ENCODE measurements at regions not wholly inside any gene's neighbourhood (a gene's known extent, or its start where the extent isn't known, plus 50 kb on each side); places are given as distances from the start of the nearest gene placed in this dataset.

DNA sequence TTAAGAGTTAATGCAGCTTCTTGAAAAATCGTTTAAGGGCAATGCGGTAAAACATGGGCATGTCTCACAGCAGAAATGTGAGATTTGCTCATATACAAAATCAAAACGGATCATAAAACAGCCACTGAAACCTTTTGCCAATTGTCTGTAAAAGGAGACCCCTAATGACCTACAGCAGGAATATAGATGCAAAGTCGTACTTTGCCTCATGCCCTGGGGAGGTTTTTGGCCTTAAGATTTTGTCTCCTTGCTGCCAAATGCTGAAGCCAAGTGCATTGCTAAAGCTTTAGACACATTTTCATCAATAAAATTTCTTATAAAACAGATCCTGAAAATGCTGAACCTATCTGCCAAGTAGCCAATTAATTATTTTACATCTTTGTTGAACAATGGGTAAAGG, 226.9 kb downstream of the TGFB2 start:
- no peak overlapping the region for H3K27ac Mint-ChIP-seq
- Histone ChIP-seq H3K4me1 (ENCODE audit: control insufficient read depth, insufficient read depth, low read length) (no peaks in the 10 kb centered on the region), H3K36me3 (ENCODE audit: control insufficient read depth, insufficient read depth, low read length) (no peaks in the 10 kb centered on the region), H3K9me3 (ENCODE audit: control insufficient read depth, low read length) (no peaks in the 10 kb centered on the region), H3K27ac (ENCODE audit: low read depth, low read length) (no peak overlapping the region), H3K27me3 (ENCODE audit: control insufficient read depth, insufficient read depth, low read length, poor library complexity, severe bottlenecking) (no peaks in the 10 kb centered on the region), H3K9ac (ENCODE audit: extremely low read depth, low read length, poor library complexity, severe bottlenecking) (no peak overlapping the region), H3K4me3 (ENCODE audit: low read length) (no peak overlapping the region)
- no peaks in the 10 kb centered on the region for H3K27me3 Mint-ChIP-seq (ENCODE audit: insufficient read depth)
- no peaks in the 10 kb centered on the region for H3K9me3 Mint-ChIP-seq
- no peaks in the 10 kb centered on the region for H3K36me3 Mint-ChIP-seq (ENCODE audit: low read depth)
- no peaks in the 10 kb centered on the region for H3K4me1 Mint-ChIP-seq
- TF ChIP-seq, protein P1, sequence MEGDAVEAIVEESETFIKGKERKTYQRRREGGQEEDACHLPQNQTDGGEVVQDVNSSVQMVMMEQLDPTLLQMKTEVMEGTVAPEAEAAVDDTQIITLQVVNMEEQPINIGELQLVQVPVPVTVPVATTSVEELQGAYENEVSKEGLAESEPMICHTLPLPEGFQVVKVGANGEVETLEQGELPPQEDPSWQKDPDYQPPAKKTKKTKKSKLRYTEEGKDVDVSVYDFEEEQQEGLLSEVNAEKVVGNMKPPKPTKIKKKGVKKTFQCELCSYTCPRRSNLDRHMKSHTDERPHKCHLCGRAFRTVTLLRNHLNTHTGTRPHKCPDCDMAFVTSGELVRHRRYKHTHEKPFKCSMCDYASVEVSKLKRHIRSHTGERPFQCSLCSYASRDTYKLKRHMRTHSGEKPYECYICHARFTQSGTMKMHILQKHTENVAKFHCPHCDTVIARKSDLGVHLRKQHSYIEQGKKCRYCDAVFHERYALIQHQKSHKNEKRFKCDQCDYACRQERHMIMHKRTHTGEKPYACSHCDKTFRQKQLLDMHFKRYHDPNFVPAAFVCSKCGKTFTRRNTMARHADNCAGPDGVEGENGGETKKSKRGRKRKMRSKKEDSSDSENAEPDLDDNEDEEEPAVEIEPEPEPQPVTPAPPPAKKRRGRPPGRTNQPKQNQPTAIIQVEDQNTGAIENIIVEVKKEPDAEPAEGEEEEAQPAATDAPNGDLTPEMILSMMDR (conservative IDR thresholded peaks at IDR 0.05) = no peak
- no peak overlapping the region for H3K4me3 Mint-ChIP-seq
- no peak for DNase-seq
- WGBS, 2 experiments (ENCODE audit: insufficient coverage in 1 of 2, insufficient read length in 1 of 2) = 92 to 95% methylated on average over 4 of the region's 4 CpGs

DNA sequence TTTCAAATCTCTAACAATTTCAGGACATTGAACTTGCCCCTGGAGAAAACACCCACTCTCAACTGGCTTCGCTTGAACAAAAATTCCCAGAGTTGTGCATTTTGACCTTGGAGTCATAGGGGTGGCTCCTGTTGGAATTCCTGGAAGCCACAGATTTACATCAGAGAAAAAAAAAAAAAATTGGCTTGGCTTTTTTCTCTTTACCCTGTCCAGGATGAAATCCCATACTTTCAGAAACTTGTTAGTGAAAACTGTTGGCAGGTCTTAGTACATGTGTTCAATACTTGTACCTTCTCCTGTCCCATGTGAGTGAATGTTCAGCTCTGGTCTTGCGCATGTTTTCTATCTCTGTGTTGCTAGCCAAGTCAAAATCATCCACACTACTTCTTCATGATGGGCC, 228.8 kb downstream of the TGFB2 start:
- no peaks in the 10 kb centered on the region for H3K4me1 ChIP-seq (ENCODE audit: control insufficient read depth, insufficient read depth, low read length)
- H3K4me3 Mint-ChIP-seq = no peak overlapping the region
- no peak overlapping the region for H3K27ac ChIP-seq (ENCODE audit: low read depth, low read length)
- no peak overlapping the region for H3K9ac ChIP-seq (ENCODE audit: extremely low read depth, low read length, poor library complexity, severe bottlenecking)
- no peak for DNase-seq
- H3K4me3 ChIP-seq (ENCODE audit: low read length) = no peak overlapping the region
- WGBS, 2 experiments (ENCODE audit: insufficient coverage in 1 of 2, insufficient read length in 1 of 2) = 83 to 91% methylated on average over 2 of the region's 2 CpGs
- H3K27me3 Mint-ChIP-seq (ENCODE audit: insufficient read depth) = no peaks in the 10 kb centered on the region
- TF ChIP-seq, protein P1 (conservative IDR thresholded peaks at IDR 0.05) = no peak
- no peaks in the 10 kb centered on the region for H3K9me3 ChIP-seq (ENCODE audit: control insufficient read depth, low read length)
- no peaks in the 10 kb centered on the region for H3K4me1 Mint-ChIP-seq
- no peaks in the 10 kb centered on the region for H3K27me3 ChIP-seq (ENCODE audit: control insufficient read depth, insufficient read depth, low read length, poor library complexity, severe bottlenecking)
- H3K27ac Mint-ChIP-seq = no peak overlapping the region
- no peaks in the 10 kb centered on the region for H3K36me3 ChIP-seq (ENCODE audit: control insufficient read depth, insufficient read depth, low read length)
- H3K9me3 Mint-ChIP-seq = no peaks in the 10 kb centered on the region
- H3K36me3 Mint-ChIP-seq (ENCODE audit: low read depth) = no peaks in the 10 kb centered on the region

DNA sequence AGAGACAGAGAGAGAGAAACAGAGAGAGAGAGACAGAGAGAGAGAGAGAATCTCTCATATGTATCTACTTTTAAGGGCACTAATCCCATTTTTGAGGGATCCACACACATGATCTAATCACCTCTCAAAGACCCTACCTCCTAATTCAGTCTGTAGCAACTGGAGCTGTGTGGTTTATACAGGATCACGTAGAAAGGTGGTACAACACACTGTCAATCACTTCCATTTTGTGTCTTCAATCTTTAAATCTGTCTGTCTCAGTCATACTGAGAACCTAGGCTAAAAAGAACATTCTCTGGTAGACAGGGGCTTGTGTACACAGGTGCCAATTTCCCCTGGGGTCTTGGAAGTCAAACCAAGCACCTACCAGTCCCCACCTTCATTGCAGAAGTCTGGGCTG, 229.9 kb downstream of the TGFB2 start:
- TF ChIP-seq, protein P1 (conservative IDR thresholded peaks at IDR 0.05) = no peak
- Histone ChIP-seq H3K9ac (ENCODE audit: extremely low read depth, low read length, poor library complexity, severe bottlenecking) (no peak overlapping the region), H3K36me3 (ENCODE audit: control insufficient read depth, insufficient read depth, low read length) (no peaks in the 10 kb centered on the region), H3K9me3 (ENCODE audit: control insufficient read depth, low read length) (no peaks in the 10 kb centered on the region), H3K27ac (ENCODE audit: low read depth, low read length) (no peak overlapping the region), H3K27me3 (ENCODE audit: control insufficient read depth, insufficient read depth, low read length, poor library complexity, severe bottlenecking) (no peaks in the 10 kb centered on the region), H3K4me3 (ENCODE audit: low read length) (no peak overlapping the region), H3K4me1 (ENCODE audit: control insufficient read depth, insufficient read depth, low read length) (no peaks in the 10 kb centered on the region)
- H3K9me3 Mint-ChIP-seq = no peaks in the 10 kb centered on the region
- no peaks in the 10 kb centered on the region for H3K4me1 Mint-ChIP-seq
- 78 to 100% methylated on average over 1 of the region's 1 CpG for WGBS, 2 experiments (ENCODE audit: insufficient coverage in 1 of 2, insufficient read length in 1 of 2)
- DNase-seq = no peak
- no peaks in the 10 kb centered on the region for H3K27me3 Mint-ChIP-seq (ENCODE audit: insufficient read depth)
- H3K4me3 Mint-ChIP-seq = no peak overlapping the region
- no peak overlapping the region for H3K27ac Mint-ChIP-seq
- no peaks in the 10 kb centered on the region for H3K36me3 Mint-ChIP-seq (ENCODE audit: low read depth)

Measured in endodermal cell (in vitro differentiated cells).